Gastroesophageal sphincter (tissue), 4 donors: ENCODE measurements at regions not wholly inside any gene's neighbourhood (a gene's known extent, or its start where the extent isn't known, plus 50 kb on each side); places are given as distances from the start of the nearest gene placed in this dataset.

ENCODE experiments used
- ATAC-seq: fragments of 150-250 bp; one replicate; pipeline ENCODE4 v1.9.1; 2016; ENCODE audit warnings: mild to moderate bottlenecking, moderate library complexity
- H3K27ac ChIP-seq, 4 donors: fragments of 200-600 bp; sonication (generic) in 3 of 4; 1 replicate in 3 of 4; 2 replicates in 1 of 4; pipeline ENCODE4 v1.5.1; 2016 to 2019
- H3K27me3 ChIP-seq: fragments of 200-600 bp; sonication (generic); one replicate; pipeline ENCODE4 v1.5.1; 2019
- H3K36me3 ChIP-seq, 2 donors: fragments of 200-600 bp; sonication (generic); one replicate each; pipeline ENCODE4 v1.5.1; 2019; ENCODE audit warnings: control low read depth in 1 of 2
- H3K4me1 ChIP-seq, 3 donors: fragments of 200-600 bp; sonication (generic); 1 replicate in 2 of 3; 2 replicates in 1 of 3; pipeline ENCODE4 v1.5.1; 2016 to 2019; ENCODE audit warnings: control low read depth in 2 of 3
- H3K4me3 ChIP-seq, 2 donors: fragments of 200-600 bp; sonication (generic); one replicate each; pipeline ENCODE4 v1.5.1; 2019; ENCODE audit warnings: mild to moderate bottlenecking in 1 of 2, moderate library complexity in 1 of 2
- H3K9me3 ChIP-seq, 3 donors: fragments of 200-600 bp; sonication (generic); one replicate each; pipeline ENCODE4 v1.5.1; 2017 to 2019; ENCODE audit warnings: control low read depth in 2 of 3
- CTCF ChIP-seq, 4 experiments: fragments of 200-600 bp in 2 of 4; fragments of 450-650 bp in 2 of 4; sonication (generic) in 1 of 4; IDR thresholded peaks; one replicate each; pipeline ENCODE4 v1.5.1; 2017 to 2019; ENCODE audit warnings: antibody characterized with exemption in 4 of 4, mild to moderate bottlenecking in 2 of 4, moderate library complexity in 2 of 4
- EP300 ChIP-seq: sonication (generic); formaldehyde crosslinking; IDR thresholded peaks from one replicate; pipeline ENCODE4 v1.6.1; 2017; ENCODE audit warnings: antibody characterized with exemption, mild to moderate bottlenecking
- POLR2A ChIP-seq, 2 donors: fragments of 450-650 bp; IDR thresholded peaks; one replicate each; pipeline ENCODE4 v1.6.1; 2017; ENCODE audit warnings: antibody characterized with exemption in 2 of 2, mild to moderate bottlenecking in 2 of 2, moderate library complexity in 1 of 2
- POLR2AphosphoS5 ChIP-seq: sonication (generic); formaldehyde crosslinking; IDR thresholded peaks from one replicate; pipeline ENCODE4 v1.6.1; 2017; ENCODE audit warnings: antibody characterized with exemption
- WGBS, 2 donors: methylation state at CpG; one replicate each; pipeline ENCODE4 v1.1.5; 2018; ENCODE audit warnings: low coverage in 1 of 2; 5-methylcytosine and 5-hydroxymethylcytosine counted together

- Histone ChIP-seq H3K9me3 (no peaks in the 10 kb centered on the region), H3K4me1 (no peaks in the 10 kb centered on the region), H3K36me3 (no peaks in the 10 kb centered on the region), H3K27ac (no peak overlapping the region), H3K4me3 (no peak overlapping the region), H3K27me3 (peaks cover 30% of the 10 kb centered on the region)
- ATAC-seq = no peak
- TF ChIP-seq POLR2A (IDR thresholded peaks at IDR 0.05) (no peak), CTCF (IDR thresholded peaks at IDR 0.05) (no peak), EP300 (no peak), POLR2AphosphoS5 (no peak)
- WGBS, 2 donors = 51 to 53% methylated on average over 4 to 6 of the region's 6 CpGs
These were observed 65.8 kb downstream of the RASSF10 start for GRCh38 chr11:13074714-13075464.

GRCh38 chr11:13076961-13077360 lies 67.8 kb downstream of the RASSF10 start:
- Histone ChIP-seq H3K4me1 (no peaks in the 10 kb centered on the region), H3K4me3 (no peak overlapping the region), H3K9me3 (no peaks in the 10 kb centered on the region), H3K36me3 (no peaks in the 10 kb centered on the region), H3K27me3 (peaks cover 47% of the 10 kb centered on the region), H3K27ac (no peak overlapping the region)
- 71 to 78% methylated on average over 1 to 2 of the region's 2 CpGs for WGBS, 2 donors
- TF ChIP-seq POLR2AphosphoS5 (no peak), POLR2A (IDR thresholded peaks at IDR 0.05) (no peak), EP300 (no peak), CTCF (IDR thresholded peaks at IDR 0.05) (no peak)
- no peak for ATAC-seq

- ATAC-seq = no peak
- Histone ChIP-seq H3K27ac (no peak overlapping the region), H3K36me3 (no peaks in the 10 kb centered on the region), H3K27me3 (peaks cover 58% of the 10 kb centered on the region), H3K9me3 (no peaks in the 10 kb centered on the region), H3K4me1 (no peaks in the 10 kb centered on the region), H3K4me3 (no peak overlapping the region)
- 76 to 94% methylated on average over 3 to 5 of the region's 8 CpGs for WGBS, 2 donors
- no peak for TF ChIP-seq CTCF (IDR thresholded peaks at IDR 0.05)
These were observed 71.7 kb downstream of the RASSF10 start for GRCh38 chr11:13080861-13081260.

GRCh38 chr11:13082588-13082987 lies 73.5 kb downstream of the RASSF10 start:
- Histone ChIP-seq H3K27me3 (peaks cover 42% of the 10 kb centered on the region), H3K4me1 (no peaks in the 10 kb centered on the region), H3K36me3 (no peaks in the 10 kb centered on the region), H3K27ac (no peak overlapping the region), H3K4me3 (no peak overlapping the region), H3K9me3 (peaks cover 0 to 4% (median 0%) of the 10 kb centered on the region in 3 donors)
- TF ChIP-seq EP300 = no peak
- TF ChIP-seq POLR2A (IDR thresholded peaks at IDR 0.05) = no peak
- TF ChIP-seq CTCF (IDR thresholded peaks at IDR 0.05) = no peak
- ATAC-seq = no peak
- WGBS, 2 donors = 78 to 100% methylated on average over 1 of the region's 1 CpG

GRCh38 chr11:13090228-13090708 lies 81.2 kb downstream of the RASSF10 start:
- Histone ChIP-seq H3K4me3 (no peak overlapping the region), H3K4me1 (no peaks in the 10 kb centered on the region), H3K27ac (no peak overlapping the region), H3K9me3 (peaks cover 0 to 10% (median 0%) of the 10 kb centered on the region in 3 donors), H3K27me3 (peaks cover 7% of the 10 kb centered on the region), H3K36me3 (no peaks in the 10 kb centered on the region)
- 62 to 70% methylated on average over 2 of the region's 2 CpGs for WGBS, 2 donors
- TF ChIP-seq EP300 (no peak), POLR2A (IDR thresholded peaks at IDR 0.05) (no peak), CTCF (IDR thresholded peaks at IDR 0.05) (no peak), POLR2AphosphoS5 (no peak)
- ATAC-seq = no peak
